K562 (cell line): ENCODE measurements at regions not wholly inside any gene's neighbourhood (a gene's known extent, or its start where the extent isn't known, plus 50 kb on each side); places are given as distances from the start of the nearest gene placed in this dataset.

Experiments
- CBFA2T3 ChIP-seq: fragments of 450-650 bp; IDR thresholded peaks from 2 replicates; pipeline ENCODE4 v1.6.1; 2017
- E2F4 ChIP-seq: sonication (generic); formaldehyde crosslinking; IDR thresholded peaks from 2 replicates; pipeline ENCODE4 v1.8.0; 2022; ENCODE audit warnings: mild to moderate bottlenecking, low read depth, missing genetic modification reagents
- HDGF ChIP-seq: fragments of 450-650 bp; IDR thresholded peaks from 2 replicates; pipeline ENCODE4 v1.6.1; 2016
- KDM2B ChIP-seq: fragments of 250-450 bp; sonication (Bioruptor Pico); IDR thresholded peaks from 2 replicates; pipeline ENCODE4 v1.8.0; 2021; ENCODE audit warnings: mild to moderate bottlenecking, moderate library complexity
- MGA ChIP-seq: fragments of 450-650 bp; IDR thresholded peaks from 2 replicates; pipeline ENCODE4 v1.6.1; 2016; ENCODE audit warnings: mild to moderate bottlenecking, moderate library complexity
- POLR3A ChIP-seq: IDR thresholded peaks from 2 replicates; pipeline ENCODE4 v1.6.1; 2011; ENCODE audit warnings: borderline replicate concordance, mild to moderate bottlenecking, moderate library complexity; ENCODE audit not compliant: insufficient read length, insufficient read depth; ENCODE audit errors: extremely low read depth
- RERE ChIP-seq: sonication (generic); formaldehyde crosslinking; IDR thresholded peaks from 2 replicates; pipeline ENCODE4 v1.8.0; 2023; ENCODE audit warnings: missing genetic modification reagents, mild to moderate bottlenecking, borderline replicate concordance
- SAFB ChIP-seq: fragments of 200-400 bp; formaldehyde crosslinking; IDR thresholded peaks from 2 replicates; pipeline ENCODE4 v1.6.1; 2017; ENCODE audit warnings: low read depth, low read length, borderline replicate concordance
- ZNF224 ChIP-seq: sonication (generic); formaldehyde crosslinking; IDR thresholded peaks from 2 replicates; pipeline ENCODE4 v1.8.0; 2022; ENCODE audit warnings: mild to moderate bottlenecking, missing genetic modification reagents

- TF ChIP-seq MGA (no peak), E2F4 (no peak), KDM2B (CRISPR knock-in tag) (no peak), POLR3A (no peak), HDGF (no peak), RERE (CRISPR knock-in tag) (no peak), CBFA2T3 (no peak), ZNF224 (CRISPR knock-in tag) (no peak), SAFB (no peak)
Observed at GRCh38 chr13:72448082-72448481, 279.3 kb downstream of the MZT1 start (continued).
